GM12878 (cell line): ENCODE measurements at regions not wholly inside any gene's neighbourhood (a gene's known extent, or its start where the extent isn't known, plus 50 kb on each side); places are given as distances from the start of the nearest gene placed in this dataset.

Source experiments
- ATAC-seq: fragments of 200-7000 bp; cut with Tn5 transposase; 3 replicates; pipeline ENCODE4 v1.9.1; 2020; ENCODE audit warnings: mild to moderate bottlenecking, moderate library complexity
- BruUV-seq: library from RNA; stranded (reverse); fragments of 400-500 nt; replicated peaks from 2 replicates; lab custom pipeline; 2021; lab: Mats Ljungman, UMichigan
- CTCF ChIA-PET: fragments of 300-600 bp; sonication (Branson Sonifier 250); formaldehyde crosslinking; extraction: SDS; loops from one replicate; lab custom pipeline; 2021; ENCODE audit warnings: inconsistent platforms; lab: Yijun Ruan, JAX
- POLR2A ChIA-PET: fragments of 350-600 bp; formaldehyde crosslinking; extraction: SDS; loops from one replicate; lab custom pipeline; 2021; ENCODE audit warnings: inconsistent platforms; lab: Charles Lee
- RAD21 ChIA-PET: fragments of 300-600 bp; sonication (Branson Sonifier 250); formaldehyde crosslinking; loops from one replicate; lab custom pipeline; 2023; ENCODE audit warnings: antibody characterized with exemption; ENCODE audit not compliant: unreplicated experiment; lab: Charles Lee
- SMC1A ChIA-PET: fragments of 300-600 bp; sonication (Branson Sonifier 250); formaldehyde crosslinking; loops from one replicate; lab custom pipeline; 2023; ENCODE audit not compliant: unreplicated experiment, uncharacterized antibody; lab: Charles Lee
- DNase-seq: peaks from one replicate; pipeline ENCODE4 v3.0.0-alpha.2; 2011; ENCODE audit warnings: low read depth, low spot score
- FAIRE-seq: peaks from 3 replicates; lab custom pipeline; 2011; peaks lifted over from hg19 to GRCh38; lab: Jason Lieb, UNC
- H2AFZ ChIP-seq: 2 replicates; pipeline ENCODE4 v1.6.0; 2011; ENCODE audit warnings: low read depth, low read length, control low read depth; ENCODE audit not compliant: control insufficient read depth
- H3K27ac ChIP-seq: 2 replicates; pipeline ENCODE4 v1.5.1; 2011; ENCODE audit warnings: control low read depth; ENCODE audit not compliant: control insufficient read depth, insufficient read depth
- H3K27me3 ChIP-seq, 2 experiments: replicated peaks in 1 of 2; 2 replicates each; pipeline versions ENCODE4 v1.6.0 to v1.6.1; 2011; ENCODE audit warnings: low read length in 1 of 2; ENCODE audit not compliant: control insufficient read depth in 2 of 2, insufficient read depth in 2 of 2
- H3K36me3 ChIP-seq, 2 experiments: 2 replicates each; pipeline ENCODE4 v1.5.1; 2011; ENCODE audit warnings: low read length in 1 of 2; ENCODE audit not compliant: control insufficient read depth in 2 of 2, insufficient read depth in 2 of 2
- H3K4me1 ChIP-seq: 2 replicates; pipeline ENCODE4 v1.6.1; 2011; ENCODE audit warnings: mild to moderate bottlenecking, low read length, moderate library complexity, mixed read lengths; ENCODE audit not compliant: control insufficient read depth, insufficient read depth
- H3K4me2 ChIP-seq: 2 replicates; pipeline ENCODE4 v1.6.0; 2011; ENCODE audit warnings: control low read depth; ENCODE audit not compliant: control insufficient read depth, insufficient read depth
- H3K4me3 ChIP-seq: fragments of 200-600 bp; sonication (generic); 2 replicates; pipeline ENCODE4 v1.5.1; 2016
- H3K79me2 ChIP-seq: 2 replicates; pipeline ENCODE4 v1.6.0; 2011; ENCODE audit warnings: low read length; ENCODE audit not compliant: control insufficient read depth, insufficient read depth
- H3K9ac ChIP-seq: 2 replicates; pipeline ENCODE4 v1.8.0; 2011; ENCODE audit warnings: low read length, control low read depth, mixed read lengths; ENCODE audit not compliant: control insufficient read depth, insufficient read depth
- H3K9me3 ChIP-seq: replicated peaks from 3 replicates; pipeline ENCODE4 v1.5.1; 2011; ENCODE audit warnings: mild to moderate bottlenecking, low read length; ENCODE audit not compliant: control insufficient read depth, insufficient read depth
- H4K20me1 ChIP-seq: 2 replicates; pipeline ENCODE4 v1.6.0; 2011; ENCODE audit not compliant: control insufficient read depth, insufficient read depth
- CHD4 ChIP-seq: fragments of 200-600 bp; sonication (generic); IDR thresholded peaks from 2 replicates; pipeline ENCODE4 v1.6.1; 2016; ENCODE audit warnings: mild to moderate bottlenecking
- IRF4 ChIP-seq: IDR thresholded peaks from 2 replicates; pipeline ENCODE4 v1.6.1; 2011; ENCODE audit warnings: low read depth, low read length
- KAT2A ChIP-seq: conservative IDR thresholded peaks from 2 replicates; pipeline ENCODE4 v1.6.1; 2011; ENCODE audit warnings: low read depth, low read length; ENCODE audit not compliant: control insufficient read depth
- MEF2A ChIP-seq: IDR thresholded peaks from 2 replicates; pipeline ENCODE4 v1.6.1; 2011; ENCODE audit warnings: low read depth, mild to moderate bottlenecking, low read length, moderate library complexity; ENCODE audit not compliant: insufficient read depth
- MTA2 ChIP-seq: fragments of 450-650 bp; IDR thresholded peaks from 2 replicates; pipeline ENCODE4 v1.6.1; 2016; ENCODE audit warnings: low read depth, mild to moderate bottlenecking, moderate library complexity
- NFIC ChIP-seq: IDR thresholded peaks from 2 replicates; pipeline ENCODE4 v1.6.1; 2012; ENCODE audit warnings: low read depth, mild to moderate bottlenecking, inconsistent platforms, low read length, moderate library complexity
- RBBP5 ChIP-seq: fragments of 200-600 bp; sonication (generic); conservative IDR thresholded peaks from 2 replicates; pipeline ENCODE4 v1.6.1; 2016
- RCOR1 ChIP-seq: conservative IDR thresholded peaks from 2 replicates; pipeline ENCODE4 v1.6.1; 2012; ENCODE audit warnings: low read depth, low read length, improper control_type of control experiment
- SREBF1 ChIP-seq: IDR thresholded peaks from 2 replicates; pipeline ENCODE4 v1.6.1; 2012; ENCODE audit warnings: mild to moderate bottlenecking, low read length
- SREBF2 ChIP-seq: IDR thresholded peaks from 2 replicates; pipeline ENCODE4 v1.6.1; 2012; ENCODE audit warnings: mild to moderate bottlenecking, low read length
- USF1 ChIP-seq: IDR thresholded peaks from 2 replicates; pipeline ENCODE4 v1.6.1; 2011; ENCODE audit warnings: borderline replicate concordance, low read depth, mild to moderate bottlenecking, moderate library complexity, mixed read lengths, low read length; ENCODE audit not compliant: insufficient read depth; ENCODE audit errors: extremely low read length
- YY1 ChIP-seq: IDR thresholded peaks from 2 replicates; pipeline ENCODE4 v1.6.1; 2011; ENCODE audit warnings: low read depth, mild to moderate bottlenecking, low read length
- WGBS: methylation state at CpG from one replicate; pipeline ENCODE4 v1.1.6; 2016; ENCODE audit warnings: low lambda C conversion rate; ENCODE audit not compliant: insufficient replicate concordance, insufficient coverage; ENCODE audit errors: missing lambda C conversion rate; 5-methylcytosine and 5-hydroxymethylcytosine counted together
- in situ Hi-C: fragments of 300-500 bp; cut with MboI; formaldehyde crosslinking; loops from 9 replicates; pipeline ENCODE4 v1.14.3; 2018; ENCODE audit warnings: mixed read lengths
- intact Hi-C: fragments of 100-400 bp; cut with micrococcal nuclease; formaldehyde crosslinking; loops from one replicate; pipeline ENCODE4 v1.14.2; 2022; ENCODE audit not compliant: unreplicated experiment

GRCh38 chr2:57368190-57368589, 678.4 kb upstream of the VRK2 start:
- intact Hi-C loops, result no loop called here
- Histone ChIP-seq H3K9me3 (no peaks in the 10 kb centered on the region), H3K36me3 (no peaks in the 10 kb centered on the region), H3K27ac (no peak overlapping the region), H3K4me2 (no peak overlapping the region), H3K9ac (no peak overlapping the region), H3K79me2 (no peaks in the 10 kb centered on the region), H3K4me3 (no peak overlapping the region), H2AFZ (no peak overlapping the region), H3K27me3 (no peaks in the 10 kb centered on the region), H3K4me1 (no peaks in the 10 kb centered on the region), H4K20me1 (no peaks in the 10 kb centered on the region)
- ChIA-PET CTCF (no interaction called here), POLR2A (no interaction called here), RAD21 (no interaction called here), SMC1A (no interaction called here)
- BruUV-seq, result no TSS peak
- in situ Hi-C loops, result no loop called here
- TF ChIP-seq RBBP5 (no peak), USF1 (no peak), SREBF1 (no peak), KAT2A (no peak), MEF2A (no peak), YY1 (no peak), NFIC (no peak), IRF4 (no peak), MTA2 (no peak), RCOR1 (no peak), CHD4 (no peak), SREBF2 (no peak)
- ATAC-seq (no peak), FAIRE-seq (no peak), DNase-seq (no peak)
- WGBS, result 0% methylated on average over 1 of the region's 1 CpG
